ENCODE measurements at regions not wholly inside any gene's neighbourhood (a gene's known extent, or its start where the extent isn't known, plus 50 kb on each side); places are given as distances from the start of the nearest gene placed in this dataset.

DNA sequence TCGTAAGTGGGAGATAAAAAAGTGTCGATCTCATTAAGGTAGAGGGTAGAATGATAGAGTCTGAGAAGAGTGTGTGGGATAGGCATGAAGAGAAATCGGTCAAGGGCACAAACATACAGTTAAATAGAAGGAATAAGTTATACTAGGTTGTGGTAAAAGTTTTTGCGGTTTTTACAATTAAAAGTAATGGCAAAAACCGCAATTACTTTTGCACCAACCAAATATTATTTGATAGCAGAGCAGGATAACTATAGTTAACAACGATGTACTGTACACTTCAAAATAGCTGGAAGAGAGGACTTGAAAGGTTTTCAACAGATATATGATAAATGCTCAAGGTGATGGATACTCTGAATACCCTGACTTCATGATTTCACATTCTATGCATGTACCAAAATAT lies 135.8 kb upstream of the CDH12 start:
- DNase-seq (ENCODE audit: low spot score): no peak

DNA sequence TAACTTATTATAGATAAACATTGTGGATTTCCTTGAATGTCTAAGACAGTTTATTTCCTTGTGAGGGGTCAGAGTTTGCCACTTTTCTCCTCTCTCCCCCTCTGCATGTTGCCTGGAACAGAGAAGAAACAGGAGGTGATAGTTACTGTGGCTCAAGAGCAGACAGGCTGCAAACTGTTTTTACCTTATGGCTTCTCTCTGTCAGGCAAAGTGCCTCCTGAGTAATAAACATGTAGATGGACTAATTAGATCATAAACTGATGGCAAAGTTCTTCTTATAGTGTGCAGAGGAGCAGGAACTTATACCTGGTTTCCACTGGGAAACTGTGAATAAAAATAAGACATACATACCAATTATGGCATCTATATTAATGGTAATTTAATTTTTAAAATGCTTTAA lies 133.1 kb upstream of the CDH12 start:
- no peak for DNase-seq (ENCODE audit: low spot score)

DNA sequence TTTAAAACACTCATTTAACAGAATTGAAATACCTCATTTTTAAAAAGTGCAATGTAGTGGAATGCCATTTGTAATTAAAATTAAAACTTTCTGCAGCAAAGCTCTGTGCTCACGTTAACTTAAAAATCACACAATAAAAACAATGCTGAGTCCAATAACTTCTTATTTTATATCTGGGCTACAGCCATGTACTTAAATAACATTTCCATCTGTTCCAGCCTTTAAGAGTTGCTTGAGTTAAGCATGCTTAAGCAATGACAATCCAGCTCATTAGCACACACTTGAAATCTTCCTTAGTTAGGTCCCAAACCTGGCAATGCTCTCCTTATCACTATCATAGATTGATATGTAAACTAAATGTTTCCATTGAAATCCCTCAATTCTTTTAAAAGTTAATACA lies 132.3 kb upstream of the CDH12 start:
- DNase-seq (ENCODE audit: low spot score): no peak

DNA sequence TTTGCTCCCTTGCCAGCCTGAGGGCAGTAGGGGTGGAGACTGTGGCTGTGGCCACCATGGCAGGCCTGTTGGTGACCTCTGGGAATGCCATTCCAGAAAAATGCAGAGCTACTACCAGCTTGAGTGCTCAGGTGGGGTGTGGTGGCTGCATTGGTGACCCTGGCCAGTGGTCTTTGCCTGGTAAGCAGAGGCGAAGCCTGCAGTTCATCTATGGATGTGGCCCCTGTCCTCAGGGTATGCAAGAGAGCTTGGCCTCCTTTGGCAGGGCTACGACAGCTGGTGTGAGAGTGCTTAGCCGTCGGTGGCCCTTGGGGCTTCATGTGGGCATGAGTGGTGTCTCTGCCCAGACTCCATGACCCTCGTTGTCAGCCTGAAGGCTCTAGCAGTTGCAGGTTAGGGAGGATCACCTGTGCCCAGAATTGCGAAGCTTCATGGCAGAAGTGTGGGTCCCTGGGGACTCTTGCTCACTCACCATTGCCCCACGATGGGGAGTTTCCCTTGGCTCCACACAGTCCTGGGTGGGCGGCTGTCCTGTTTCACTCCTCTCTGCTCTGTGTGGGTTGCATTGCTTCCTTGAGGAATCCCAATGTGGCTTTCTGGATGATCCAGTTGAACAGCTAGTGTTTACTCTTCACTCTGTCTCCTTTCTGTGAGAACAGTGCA lies 117.9 kb upstream of the CDH12 start:
- no peak for DNase-seq (ENCODE audit: low spot score)

DNA sequence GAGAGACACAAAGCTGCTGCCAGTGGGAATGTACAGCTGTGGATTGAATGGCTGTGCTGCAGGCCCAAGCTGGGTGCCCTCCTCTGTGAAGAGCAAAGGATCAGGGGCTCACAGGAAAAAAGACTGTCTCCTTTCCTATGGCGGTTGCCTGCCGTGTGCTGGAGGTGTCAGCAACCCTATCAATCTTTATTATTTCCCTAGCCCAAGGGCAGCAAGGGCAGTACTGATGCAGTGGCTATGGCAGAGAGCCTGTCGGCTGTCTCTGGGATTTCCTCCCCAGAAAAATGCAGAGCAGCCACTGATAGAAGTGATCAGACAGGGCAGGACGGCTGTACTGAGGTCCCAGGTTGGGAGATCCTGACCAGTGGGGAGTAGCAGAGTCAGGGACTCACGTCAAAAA lies 117.3 kb upstream of the CDH12 start:
- no peak for DNase-seq (ENCODE audit: low spot score)

DNA sequence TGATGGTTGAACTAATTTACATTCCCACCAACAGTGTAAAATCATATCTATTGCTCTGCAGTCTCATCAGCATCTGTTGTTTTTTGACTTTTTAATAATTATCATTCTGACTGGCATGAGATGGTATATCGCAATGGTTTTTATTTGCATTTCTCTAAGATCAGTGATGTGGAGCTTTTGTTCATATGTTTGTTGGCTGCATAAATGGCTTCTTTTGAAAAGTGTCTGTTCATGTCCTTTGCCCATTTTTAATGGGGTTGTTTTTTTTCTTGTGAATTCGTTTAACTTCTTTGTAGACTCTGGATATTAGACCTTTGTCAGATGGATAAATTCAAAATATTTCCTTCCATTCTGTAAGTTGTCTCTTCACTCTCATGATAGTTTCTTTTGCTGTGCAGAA lies 115.2 kb upstream of the CDH12 start:
- DNase-seq (ENCODE audit: low spot score): no peak

DNA sequence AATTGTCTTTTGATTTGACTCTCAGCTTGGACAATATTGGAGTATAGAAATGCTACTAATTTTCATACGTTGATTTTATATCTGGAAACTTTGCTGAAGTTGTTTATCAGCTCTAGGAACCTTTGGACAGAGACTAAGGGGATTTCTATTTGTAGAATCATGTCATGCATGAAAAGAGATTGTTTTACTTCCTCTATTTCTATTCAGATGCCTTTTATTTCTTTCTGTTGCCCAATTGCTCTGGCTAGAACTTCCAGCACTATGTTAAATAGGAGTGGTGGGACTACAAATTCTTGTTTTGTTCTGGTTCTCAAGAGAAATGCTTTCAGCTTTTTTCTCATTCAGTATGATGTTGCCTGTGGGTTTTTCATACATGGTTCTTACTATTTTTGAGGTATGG lies 112.8 kb upstream of the CDH12 start:
- no peak for DNase-seq (ENCODE audit: low spot score)

DNA sequence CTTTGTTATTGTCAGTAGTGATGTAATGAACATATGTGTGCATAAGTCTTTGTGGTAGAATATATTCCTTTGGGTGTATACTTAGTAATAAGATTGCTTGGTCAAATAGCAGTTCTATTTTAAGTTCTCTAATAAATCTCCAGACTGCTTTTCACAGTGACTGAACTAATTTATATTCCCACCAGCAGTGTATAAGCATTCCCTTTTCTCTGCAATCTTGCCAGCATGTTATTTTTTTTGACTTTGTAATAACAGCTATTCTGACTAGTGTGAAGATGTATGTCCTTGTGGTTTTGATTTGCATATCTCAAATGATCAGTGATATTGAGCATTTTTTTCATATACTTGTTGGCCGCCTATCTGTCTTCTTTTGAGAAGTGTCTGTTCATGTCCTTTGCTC lies 111.5 kb upstream of the CDH12 start:
- DNase-seq (ENCODE audit: low spot score): no peak

DNA sequence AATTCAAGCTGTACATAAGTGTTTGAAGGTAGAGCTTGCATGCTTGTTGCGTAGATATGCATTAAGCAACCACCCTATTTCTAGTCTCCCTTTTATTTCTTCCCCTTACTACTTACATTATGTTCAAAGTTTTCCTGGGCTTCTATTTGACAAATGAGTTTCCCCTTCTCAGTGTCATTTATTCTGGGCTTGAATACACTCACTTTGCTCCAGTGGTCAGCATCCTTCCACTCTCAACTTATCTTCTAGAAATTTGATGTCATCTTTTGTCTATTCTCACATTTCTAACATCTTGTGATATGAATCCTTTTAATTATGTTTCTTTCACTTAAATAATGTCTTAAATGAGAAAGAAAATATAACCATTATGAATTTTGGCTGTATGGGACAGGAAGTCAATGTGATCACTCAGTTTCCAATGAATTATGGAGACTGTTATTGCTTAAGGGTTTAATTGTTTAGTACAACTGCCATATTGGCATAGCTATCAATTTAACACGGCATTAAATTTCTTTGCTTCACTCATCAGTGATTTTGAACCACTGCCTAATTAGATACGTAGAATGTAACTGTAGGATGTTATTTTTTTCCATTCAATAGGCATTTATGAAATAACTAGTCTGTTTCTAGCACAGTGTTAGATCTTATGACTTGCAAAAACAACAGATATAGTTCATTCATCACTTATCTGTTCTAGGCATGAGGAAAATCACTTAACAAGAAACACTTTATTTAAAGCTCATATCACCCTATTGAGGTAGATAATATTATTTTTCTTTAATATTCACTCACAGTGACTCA lies 105.5 kb upstream of the CDH12 start:
- no peak for DNase-seq (ENCODE audit: low spot score)

DNA sequence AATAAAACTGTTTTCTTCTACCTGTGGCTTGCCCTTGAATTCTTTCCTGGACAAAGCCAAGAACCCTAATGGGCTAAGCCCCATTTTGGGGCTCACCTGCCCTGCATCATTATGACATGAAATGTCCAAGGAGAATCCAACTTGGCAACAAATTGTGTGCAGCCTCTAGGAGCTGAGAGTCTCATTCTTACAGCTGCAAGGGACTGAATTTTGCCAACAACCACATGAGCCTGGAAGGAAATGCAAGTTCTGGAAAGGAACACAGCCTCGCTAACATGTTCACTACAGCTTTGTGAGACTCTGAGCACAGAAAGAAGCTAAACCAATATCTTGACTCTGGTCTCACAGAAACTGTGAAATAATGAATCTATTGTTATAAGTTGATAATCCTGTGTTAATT lies 94.8 kb upstream of the CDH12 start:
- no peak for DNase-seq (ENCODE audit: low spot score)

DNA sequence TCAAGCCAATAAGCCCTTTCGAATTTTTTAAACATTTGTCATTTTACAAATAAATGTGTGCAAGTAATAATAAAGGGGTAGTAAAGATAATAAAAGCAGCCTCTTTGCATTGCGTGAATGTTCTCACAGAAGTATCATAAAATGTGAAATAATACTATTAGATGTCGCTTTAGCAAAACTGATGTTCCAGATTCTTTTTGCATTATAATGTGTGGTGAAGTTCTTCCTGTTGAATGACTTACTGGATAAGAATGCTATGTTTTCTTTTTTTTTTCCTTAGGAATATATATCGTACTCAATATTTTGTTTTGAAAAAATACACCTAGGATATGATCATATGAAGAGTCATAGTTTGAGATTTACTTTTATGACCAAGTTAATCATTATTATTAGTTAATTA lies 85.2 kb upstream of the CDH12 start:
- DNase-seq (ENCODE audit: low spot score): no peak

DNA sequence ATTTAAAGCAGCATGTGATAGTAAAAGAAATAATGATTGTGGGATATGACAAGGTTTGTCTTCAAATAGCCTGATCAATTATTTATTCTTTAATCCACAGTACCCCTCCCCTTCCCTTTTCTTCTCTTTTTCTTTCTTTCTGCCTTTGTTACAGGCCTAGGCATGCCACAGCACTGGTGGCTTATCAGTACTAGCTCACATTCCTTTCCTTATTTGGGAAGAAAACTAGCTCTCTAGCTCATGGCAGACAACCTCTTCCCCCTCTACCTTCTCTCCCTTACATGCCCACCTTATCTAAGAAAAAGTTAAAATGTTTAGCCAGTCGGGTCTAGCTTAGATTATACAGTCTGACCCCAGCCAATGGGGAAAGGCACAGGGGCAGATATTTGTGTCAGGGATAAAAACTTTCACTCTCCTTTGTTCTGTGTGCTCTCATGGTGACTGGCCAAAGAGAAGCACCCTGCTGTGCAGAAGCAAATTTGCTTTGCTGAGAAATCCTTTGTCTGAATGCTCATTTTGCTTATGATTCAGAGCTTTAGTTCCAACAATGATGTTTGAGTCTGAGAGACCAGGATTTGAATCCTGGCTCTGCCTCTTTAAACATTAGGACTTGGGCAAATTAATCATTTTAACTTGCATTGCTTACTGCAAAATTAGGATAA lies 75.8 kb upstream of the CDH12 start:
- no peak for DNase-seq (ENCODE audit: low spot score)

DNA sequence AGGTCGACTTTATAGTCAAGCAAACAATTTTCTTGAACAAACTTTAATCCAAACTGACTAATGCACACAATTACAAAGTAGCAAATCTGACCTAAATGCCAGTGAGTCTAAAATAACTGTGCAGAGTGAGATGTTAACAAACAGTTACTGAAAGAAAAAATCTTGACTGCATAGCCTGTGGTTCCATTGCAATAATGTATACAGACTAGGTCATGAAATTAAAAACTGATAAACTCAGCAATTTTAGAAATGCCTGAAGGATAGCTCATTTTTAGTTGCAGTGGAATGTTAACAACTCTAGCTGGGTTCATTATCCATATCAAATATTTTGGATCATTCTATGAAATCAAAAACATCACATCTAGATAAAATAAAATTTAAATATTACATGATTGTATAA lies 73.4 kb upstream of the CDH12 start:
- no peak for DNase-seq (ENCODE audit: low spot score)

DNA sequence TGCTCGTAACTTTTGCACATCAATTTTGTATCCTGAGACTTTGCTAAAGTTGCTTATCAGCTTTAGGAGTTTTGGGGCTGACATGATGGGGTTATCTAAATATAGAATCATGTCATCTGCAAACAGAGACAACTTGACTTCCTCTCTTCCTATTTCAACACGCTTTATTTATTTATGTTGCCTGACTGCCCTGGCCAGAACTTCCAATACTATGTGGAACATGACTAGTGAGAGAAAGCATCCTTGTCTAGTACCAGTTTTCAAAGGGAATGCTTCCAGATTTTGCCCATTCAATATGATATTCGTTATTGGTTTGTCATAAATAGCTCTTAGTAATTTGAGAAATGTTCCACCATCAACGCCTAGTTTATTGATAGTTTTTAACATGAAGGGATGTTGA lies 65.4 kb upstream of the CDH12 start:
- DNase-seq (ENCODE audit: low spot score): no peak

DNA sequence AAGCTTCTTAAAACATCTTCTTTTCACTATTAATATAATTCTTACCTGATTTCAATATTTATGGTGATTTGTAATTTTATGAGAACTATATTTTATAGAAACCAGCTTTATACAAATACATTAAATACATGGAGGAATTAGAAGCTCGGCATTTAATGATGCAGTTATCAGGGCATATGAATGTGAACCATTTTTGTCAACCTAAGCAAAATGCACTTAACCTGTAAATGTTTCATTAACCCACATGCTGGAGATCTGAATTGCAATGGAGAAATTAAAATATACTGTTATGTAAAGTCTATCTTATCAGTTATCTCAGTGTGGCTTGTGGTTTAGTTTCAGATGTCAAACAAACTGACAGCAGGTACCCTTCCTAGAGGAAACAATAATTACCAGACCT lies 63.2 kb upstream of the CDH12 start:
- DNase-seq (ENCODE audit: low spot score): no peak

DNA sequence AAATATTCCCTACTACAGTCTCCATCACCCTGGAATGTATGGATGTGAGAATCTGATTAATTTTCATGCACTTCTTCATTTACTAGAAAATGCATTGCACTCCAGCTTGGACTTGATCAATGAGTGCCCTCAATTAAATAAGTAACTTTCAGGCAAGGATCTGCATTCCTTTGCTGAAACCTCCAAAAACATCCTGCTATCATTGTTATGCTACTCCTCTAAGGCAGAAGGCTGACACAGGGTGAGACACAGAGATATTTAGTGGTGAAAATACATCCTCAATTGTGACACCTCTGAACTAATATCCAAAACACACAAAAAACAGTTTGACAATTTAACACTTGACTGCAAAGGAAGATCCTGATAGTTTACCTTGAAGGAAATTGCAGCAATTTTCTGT lies 57.9 kb upstream of the CDH12 start:
- no peak for DNase-seq (ENCODE audit: low spot score)

DNA sequence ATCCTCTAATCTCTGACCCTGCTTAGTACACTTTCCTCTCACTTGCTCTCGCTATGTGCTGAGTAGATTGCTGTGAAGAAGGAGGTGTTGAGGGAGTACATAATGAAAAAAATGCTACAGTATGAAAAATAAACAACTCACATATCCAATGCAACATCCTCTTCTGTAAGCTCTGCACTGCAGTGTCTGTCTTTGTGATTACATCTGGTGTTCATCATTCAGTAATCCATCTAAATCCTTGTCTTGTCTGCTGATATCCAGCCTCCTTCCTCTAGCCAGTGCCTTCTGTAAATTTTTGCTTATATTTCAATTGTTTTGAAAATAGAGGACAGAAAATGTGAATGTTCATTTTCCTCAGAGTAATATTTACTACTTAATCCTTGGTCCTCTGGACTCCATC lies 57.4 kb upstream of the CDH12 start:
- no peak for DNase-seq (ENCODE audit: low spot score)

DNA sequence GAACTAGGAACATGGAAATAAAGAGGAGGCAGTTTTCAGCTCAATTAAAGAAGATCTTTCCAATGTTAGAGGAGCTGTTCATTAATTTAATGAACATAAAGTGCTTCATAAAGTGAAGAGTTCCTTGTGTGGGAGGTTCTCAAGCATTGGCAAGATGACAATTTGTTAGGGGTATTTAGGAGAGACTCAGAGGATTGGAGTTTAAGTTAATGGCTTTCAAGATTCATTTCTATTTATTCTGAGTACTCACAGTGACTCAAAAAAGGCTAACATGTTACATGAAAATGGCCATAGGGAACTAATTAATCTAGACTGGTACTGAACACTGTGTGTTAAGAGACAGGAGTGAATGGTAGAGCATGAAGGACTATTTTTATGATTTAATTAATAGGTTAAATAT lies 55.4 kb upstream of the CDH12 start:
- no peak for DNase-seq (ENCODE audit: low spot score)

DNA sequence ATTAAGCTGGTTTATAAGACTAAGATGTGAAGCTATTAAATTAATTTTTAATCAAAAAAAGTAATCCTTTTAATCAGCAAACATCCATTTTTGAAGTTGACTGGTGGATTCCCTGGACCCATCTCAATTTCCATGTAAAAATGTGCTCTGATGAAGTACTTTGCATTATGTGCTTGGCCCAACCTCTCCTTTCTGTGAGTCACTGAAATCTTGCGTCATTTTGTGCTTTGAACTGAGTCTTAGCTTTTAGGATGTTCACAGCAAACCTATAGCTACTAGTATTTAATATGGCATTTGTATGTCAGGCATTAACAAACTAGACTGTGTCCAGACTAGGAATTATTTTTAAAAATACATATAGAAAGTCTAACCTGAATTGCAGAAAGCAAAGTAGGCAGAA lies 55.0 kb upstream of the CDH12 start:
- DNase-seq (ENCODE audit: low spot score): no peak
